B cell (primary cell): ENCODE measurements at regions not wholly inside any gene's neighbourhood (a gene's known extent, or its start where the extent isn't known, plus 50 kb on each side); places are given as distances from the start of the nearest gene placed in this dataset.

Experiments used
- ATAC-seq: fragments of 200-7000 bp; cut with Tn5 transposase; one replicate; pipeline ENCODE4 v1.10.0; 2021; ENCODE audit warnings: low read depth, mild to moderate bottlenecking, moderate number of reproducible peaks, moderate library complexity
- CTCF ChIA-PET: fragments of 350-600 bp; sonication (Branson Sonifier 250); formaldehyde crosslinking; loops from one replicate; lab custom pipeline; 2021; ENCODE audit warnings: antibody characterized with exemption, inconsistent platforms; lab: Charles Lee
- POLR2A ChIA-PET: fragments of 350-600 bp; sonication (Branson Sonifier 250); formaldehyde crosslinking; loops from one replicate; lab custom pipeline; 2021; ENCODE audit warnings: antibody characterized with exemption; lab: Charles Lee
- DNase-seq: peaks from one replicate; pipeline ENCODE4 v3.0.0; 2013
- H2AFZ ChIP-seq: 2 replicates; pipeline ENCODE4 v1.6.1; 2012; ENCODE audit warnings: mild to moderate bottlenecking, low read depth, low read length; ENCODE audit not compliant: insufficient read depth, poor library complexity, severe bottlenecking
- H3K27ac ChIP-seq, 2 donors: 1 replicate in 1 of 2; 2 replicates in 1 of 2; pipeline ENCODE4 v1.5.1; 2012 to 2013; ENCODE audit warnings: low read length in 2 of 2, mild to moderate bottlenecking in 2 of 2, moderate library complexity in 1 of 2
- H3K27me3 ChIP-seq, 4 experiments: fragments of 200-600 bp in 1 of 4; sonication (generic) in 1 of 4; replicated peaks in 1 of 4; 1 replicate in 2 of 4; 2 replicates in 2 of 4; pipeline versions ENCODE4 v1.6.1 to v1.7.0; 2013 to 2016; ENCODE audit warnings: low read length in 3 of 4, mild to moderate bottlenecking in 2 of 4, mixed read lengths in 1 of 4, moderate library complexity in 1 of 4; ENCODE audit not compliant: insufficient read depth in 4 of 4, control insufficient read depth in 3 of 4; ENCODE audit errors: control extremely low read depth in 1 of 4
- H3K36me3 ChIP-seq, 2 experiments: replicated peaks in 1 of 2; 1 replicate in 1 of 2; 2 replicates in 1 of 2; pipeline versions ENCODE4 v1.6.1 to v1.7.1; 2013; ENCODE audit warnings: low read length in 1 of 2; ENCODE audit not compliant: insufficient read depth in 2 of 2, control insufficient read depth in 1 of 2; ENCODE audit errors: control extremely low read depth in 1 of 2, extremely low read depth in 1 of 2
- H3K4me1 ChIP-seq, 2 donors: fragments of 200-600 bp in 1 of 2; sonication (generic) in 1 of 2; 1 replicate in 1 of 2; 2 replicates in 1 of 2; pipeline versions ENCODE4 v1.5.1 to v1.6.1; 2013 to 2017; ENCODE audit warnings: low read length in 2 of 2; ENCODE audit not compliant: control insufficient read depth in 2 of 2, insufficient read depth in 2 of 2
- H3K4me2 ChIP-seq: replicated peaks from 2 replicates; pipeline ENCODE3; 2012; ENCODE audit warnings: mild to moderate bottlenecking, low read depth, low read length; ENCODE audit not compliant: poor library complexity, severe bottlenecking
- H3K4me3 ChIP-seq, 5 experiments: fragments of 200-600 bp in 1 of 5; sonication (generic) in 1 of 5; 1 replicate in 3 of 5; 2 replicates in 2 of 5; pipeline versions ENCODE4 v1.5.1 to v1.7.0; 2011 to 2016; ENCODE audit warnings: low read length in 4 of 5, mild to moderate bottlenecking in 4 of 5, low read depth in 2 of 5, control low read depth in 1 of 5, moderate library complexity in 1 of 5; ENCODE audit not compliant: insufficient read depth in 1 of 5; ENCODE audit errors: control extremely low read depth in 1 of 5, extremely low read depth in 1 of 5
- H3K79me2 ChIP-seq: fragments of 200-600 bp; sonication (generic); one replicate; pipeline ENCODE4 v1.6.0; 2016; ENCODE audit warnings: low read length; ENCODE audit not compliant: control insufficient read depth, insufficient read depth
- H3K9ac ChIP-seq: fragments of 200-600 bp; sonication (generic); 2 replicates; pipeline ENCODE4 v1.6.1; 2017; ENCODE audit warnings: mild to moderate bottlenecking, low read length, moderate library complexity
- H3K9me3 ChIP-seq, 3 donors: one replicate each; pipeline versions ENCODE4 v1.6.1 to v1.7.1; 2013; ENCODE audit warnings: low read length in 2 of 3; ENCODE audit not compliant: control insufficient read depth in 2 of 3, insufficient read depth in 1 of 3; ENCODE audit errors: control extremely low read depth in 1 of 3
- H4K20me1 ChIP-seq: 2 replicates; pipeline ENCODE4 v1.6.0; 2012; ENCODE audit warnings: mild to moderate bottlenecking, low read length; ENCODE audit not compliant: insufficient read depth, control insufficient read depth, poor library complexity, severe bottlenecking
- H3K27ac Mint-ChIP-seq: one replicate; pipeline ENCODE4 v1.8.0; 2021; ENCODE audit warnings: mixed read lengths
- H3K27me3 Mint-ChIP-seq: one replicate; pipeline ENCODE4 v1.8.0; 2021; ENCODE audit warnings: mixed read lengths
- H3K4me1 Mint-ChIP-seq: one replicate; pipeline ENCODE4 v1.8.0; 2021; ENCODE audit warnings: mixed read lengths
- H3K4me3 Mint-ChIP-seq: one replicate; pipeline ENCODE4 v1.8.0; 2021; ENCODE audit warnings: mixed read lengths
- H3K9me3 Mint-ChIP-seq: one replicate; pipeline ENCODE4 v1.8.0; 2022; ENCODE audit warnings: mixed read lengths; ENCODE audit not compliant: insufficient read depth
- CTCF ChIP-seq: fragments of 200-600 bp; IDR thresholded peaks from one replicate; pipeline ENCODE4 v1.8.0; 2022; ENCODE audit warnings: antibody characterized with exemption, mild to moderate bottlenecking
- EZH2 ChIP-seq: IDR thresholded peaks from 2 replicates; pipeline ENCODE4 v1.6.1; 2012; ENCODE audit warnings: borderline replicate concordance, low read depth, mild to moderate bottlenecking, moderate library complexity, low read length; ENCODE audit not compliant: insufficient read depth, poor library complexity, severe bottlenecking
- WGBS: methylation state at CpG from one replicate; pipeline ENCODE4 v1.1.5; 2013; ENCODE audit warnings: missing lambda C conversion rate; ENCODE audit not compliant: insufficient coverage; 5-methylcytosine and 5-hydroxymethylcytosine counted together
- intact Hi-C: fragments of 100-400 bp; cut with micrococcal nuclease; formaldehyde crosslinking; loops from one replicate; pipeline ENCODE4 v1.10.0; 2022

- no peak overlapping the region for H2AFZ ChIP-seq
- H3K4me2 ChIP-seq: no peak overlapping the region
- no peaks in the 10 kb centered on the region for H4K20me1 ChIP-seq
- intact Hi-C loops: no loop called here
- H3K9ac ChIP-seq: no peak overlapping the region
- WGBS: no CpG with 5 or more reads among the region's 3 CpGs
- Mint-ChIP-seq H3K4me1 (no peaks in the 10 kb centered on the region), H3K27ac (no peak overlapping the region), H3K4me3 (no peak overlapping the region), H3K9me3 (no peaks in the 10 kb centered on the region), H3K27me3 (peaks cover 40% of the 10 kb centered on the region)
- TF ChIP-seq EZH2 (no peak), CTCF (no peak)
- H3K27ac ChIP-seq: no peak overlapping the region
- H3K9me3 ChIP-seq: no peaks in the 10 kb centered on the region
- CTCF ChIA-PET: no interaction called here
- H3K79me2 ChIP-seq: no peaks in the 10 kb centered on the region
- POLR2A ChIA-PET: no interaction called here
- no peak overlapping the region for H3K4me3 ChIP-seq
- H3K27me3 ChIP-seq: peaks cover 0 to 2% (median 0%) of the 10 kb centered on the region in 4 experiments
- H3K4me1 ChIP-seq: no peaks in the 10 kb centered on the region
- no peak for DNase-seq
- ATAC-seq: no peak
- no peaks in the 10 kb centered on the region for H3K36me3 ChIP-seq
These were observed 347.8 kb upstream of the PLET1 start for GRCh38 chr11:112608509-112608908.

GRCh38 chr11:112610494-112610893 is 349.8 kb upstream of the PLET1 start:
- Mint-ChIP-seq H3K9me3 (no peaks in the 10 kb centered on the region), H3K4me3 (no peak overlapping the region), H3K27me3 (peaks cover 24% of the 10 kb centered on the region), H3K4me1 (no peaks in the 10 kb centered on the region), H3K27ac (no peak overlapping the region)
- POLR2A ChIA-PET: no interaction called here
- intact Hi-C loops: no loop called here
- no peak for TF ChIP-seq EZH2
- TF ChIP-seq CTCF: no peak
- Histone ChIP-seq H2AFZ (no peak overlapping the region), H3K4me2 (no peak overlapping the region), H3K27ac (no peak overlapping the region), H4K20me1 (no peaks in the 10 kb centered on the region), H3K27me3 (peaks cover 0 to 6% (median 0%) of the 10 kb centered on the region in 4 experiments), H3K9me3 (no peaks in the 10 kb centered on the region), H3K79me2 (no peaks in the 10 kb centered on the region), H3K4me3 (no peak overlapping the region), H3K4me1 (no peaks in the 10 kb centered on the region), H3K36me3 (no peaks in the 10 kb centered on the region), H3K9ac (no peak overlapping the region)
- ATAC-seq: no peak
- no peak for DNase-seq
- CTCF ChIA-PET: no interaction called here
